ENCODE measurements at regions not wholly inside any gene's neighbourhood (a gene's known extent, or its start where the extent isn't known, plus 50 kb on each side); places are given as distances from the start of the nearest gene placed in this dataset.

GRCh38 chrX:150163956-150164726 lies 199.0 kb upstream of the MAMLD1 start:
- FAIRE-seq (no peak), DNase-seq (ENCODE audit: low spot score) (no peak)

- FAIRE-seq, result no peak
- DNase-seq (ENCODE audit: low spot score), result no peak
Observed at GRCh38 chrX:150164971-150165600, 198.0 kb upstream of the MAMLD1 start.

GRCh38 chrX:150165776-150166610 lies 197.1 kb upstream of the MAMLD1 start:
- no peak for FAIRE-seq
- DNase-seq (ENCODE audit: low spot score), result no peak

DNA sequence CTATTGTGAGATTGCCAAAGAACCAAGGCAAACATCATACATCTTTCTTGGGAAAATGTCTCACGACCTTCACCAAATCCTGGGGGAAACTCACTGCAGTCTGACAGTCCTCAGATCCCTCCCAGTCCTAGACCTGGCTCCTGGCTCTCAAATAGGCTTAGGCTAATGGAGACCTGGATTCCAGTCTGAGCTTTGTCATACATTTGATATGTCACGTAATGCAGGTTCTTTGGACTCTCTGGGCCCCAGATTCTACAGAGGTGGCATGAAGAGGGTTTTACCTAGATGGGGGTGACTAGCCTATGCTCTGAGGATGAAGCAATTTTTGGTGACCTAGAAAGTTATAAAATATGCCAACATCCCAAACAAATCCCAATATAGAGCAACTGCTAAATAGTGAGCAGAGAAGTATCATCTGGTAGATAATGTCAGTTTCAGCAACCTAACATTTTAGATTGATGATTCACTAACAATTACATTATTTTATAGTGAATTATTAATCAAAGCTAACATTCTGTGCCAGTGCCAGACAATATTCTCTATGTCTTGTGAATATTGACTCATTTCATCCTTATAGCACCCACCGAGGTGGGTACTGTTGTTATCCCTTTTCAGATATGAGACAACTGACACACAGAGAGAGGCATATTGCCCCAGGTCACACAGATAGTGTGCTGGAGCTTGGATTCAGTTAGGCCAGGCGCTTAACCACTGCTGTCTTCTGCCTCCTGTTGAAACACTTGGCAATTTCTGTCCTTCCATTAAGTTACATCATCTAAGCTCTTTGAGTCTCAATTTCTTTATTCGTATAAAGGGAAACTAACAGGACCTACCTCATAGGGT lies 195.4 kb upstream of the MAMLD1 start:
- FAIRE-seq, result no peak
- DNase-seq (ENCODE audit: low spot score), result no peak

GRCh38 chrX:150182161-150182560 lies 181.0 kb upstream of the MAMLD1 start:
- DNase-seq (ENCODE audit: low spot score) (no peak), FAIRE-seq (no peak)

DNA sequence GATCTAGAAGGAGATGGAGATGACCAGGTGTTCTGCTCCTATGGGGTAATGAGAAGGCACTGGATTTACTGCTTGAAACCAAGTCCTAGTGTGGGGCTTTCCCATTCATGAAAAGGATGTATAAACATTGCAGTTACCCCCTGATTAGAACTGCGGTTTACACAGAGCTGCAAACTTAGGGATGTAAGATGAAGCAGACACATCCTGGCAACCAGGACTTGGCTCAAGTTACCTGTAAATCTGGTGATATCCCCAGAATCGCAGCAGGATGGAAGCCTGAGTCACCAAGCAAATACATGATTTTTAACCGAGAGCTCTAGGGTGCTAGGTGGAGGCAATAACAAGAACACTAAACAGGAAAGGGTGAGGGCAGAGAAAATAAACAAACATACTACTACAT lies 178.6 kb upstream of the MAMLD1 start:
- DNase-seq (ENCODE audit: low spot score) (no peak), FAIRE-seq (no peak)

- FAIRE-seq (no peak), DNase-seq (ENCODE audit: low spot score) (no peak)
Observed at GRCh38 chrX:150185766-150186165, 177.4 kb upstream of the MAMLD1 start.

- DNase-seq (ENCODE audit: low spot score), result no peak
- no peak for FAIRE-seq
Observed at GRCh38 chrX:150192816-150193215, 170.3 kb upstream of the MAMLD1 start.

DNA sequence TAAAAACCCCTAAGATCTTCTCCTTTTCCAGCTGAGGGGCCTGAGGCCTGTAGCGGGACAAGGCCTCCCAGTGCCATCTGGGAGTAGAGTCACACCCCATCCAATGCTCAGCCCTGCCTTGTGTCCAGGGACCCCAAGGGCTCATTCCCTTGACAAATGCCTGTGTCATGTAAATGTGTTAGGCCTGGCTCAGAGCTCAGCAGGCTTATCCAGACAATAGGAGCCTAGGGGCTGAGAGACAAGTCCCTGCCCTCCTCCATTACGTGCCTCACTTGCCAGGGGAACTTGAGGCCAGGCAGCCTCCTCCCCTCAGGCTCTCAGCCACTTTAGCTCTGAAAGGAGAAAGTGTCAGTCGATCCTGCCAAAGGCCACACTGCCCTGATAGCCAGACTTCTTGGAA lies 166.8 kb upstream of the MAMLD1 start:
- no peak for FAIRE-seq

GRCh38 chrX:150197388-150197787 lies 165.7 kb upstream of the MAMLD1 start:
- DNase-seq (ENCODE audit: low spot score) (no peak), FAIRE-seq (no peak)

More for the DNA sequence above, 166.8 kb upstream of the MAMLD1 start:
- DNase-seq (ENCODE audit: low spot score), result no peak

DNA sequence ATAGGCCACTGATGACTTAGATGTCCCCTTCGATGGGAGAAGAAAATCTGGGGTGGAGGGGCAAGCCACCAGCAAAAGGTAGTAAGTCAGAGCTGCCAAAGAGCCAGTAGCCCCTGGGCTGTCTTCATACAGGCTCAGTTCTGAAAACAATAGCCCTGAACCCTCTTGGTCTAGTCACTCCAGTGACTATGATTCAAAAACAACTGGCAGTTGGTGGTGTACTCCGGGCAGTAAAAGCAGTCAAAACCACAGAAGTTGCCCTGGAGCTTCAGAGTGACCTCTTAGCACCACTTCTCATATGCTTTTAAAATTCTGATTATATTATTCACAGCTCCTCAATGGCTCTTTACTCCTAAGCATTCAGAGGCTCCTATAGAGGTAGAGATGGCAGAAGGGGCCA lies 164.3 kb upstream of the MAMLD1 start:
- FAIRE-seq (no peak), DNase-seq (ENCODE audit: low spot score) (no peak)

DNA sequence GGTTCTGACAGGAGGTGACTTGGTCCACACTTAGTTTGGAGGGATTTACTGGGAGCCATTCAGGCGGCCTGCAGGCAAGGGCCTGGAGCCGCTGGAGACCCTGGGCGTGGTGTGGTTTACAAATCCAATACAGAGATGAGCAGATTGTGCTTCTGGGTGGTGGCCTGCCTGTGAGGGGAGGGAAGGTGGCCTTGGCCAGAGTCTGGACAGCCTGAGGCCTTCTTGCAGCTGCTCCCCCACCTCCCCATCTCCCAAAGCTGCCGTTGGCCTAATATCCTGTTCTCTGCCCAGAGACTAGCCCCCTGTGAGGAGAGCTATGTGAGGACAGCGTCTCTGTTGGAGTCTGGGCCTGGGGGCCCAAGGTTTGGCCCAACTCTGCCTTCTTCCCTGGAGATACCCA lies 163.9 kb upstream of the MAMLD1 start:
- no peak for DNase-seq (ENCODE audit: low spot score)
- FAIRE-seq, result no peak

- DNase-seq (ENCODE audit: low spot score) (no peak), FAIRE-seq (no peak)
Observed at GRCh38 chrX:150199803-150200202, 163.3 kb upstream of the MAMLD1 start.

- DNase-seq (ENCODE audit: low spot score), result no peak
- FAIRE-seq, result no peak
Observed at GRCh38 chrX:150200361-150200760, 162.8 kb upstream of the MAMLD1 start.

- DNase-seq (ENCODE audit: low spot score) (peak; percentile 82), FAIRE-seq (no peak)
Observed at GRCh38 chrX:150200820-150201287, 162.3 kb upstream of the MAMLD1 start.

- DNase-seq (ENCODE audit: low spot score), result no peak
- FAIRE-seq, result no peak
Observed at GRCh38 chrX:150201391-150201790, 161.7 kb upstream of the MAMLD1 start.

GRCh38 chrX:150201841-150202240 lies 161.3 kb upstream of the MAMLD1 start:
- FAIRE-seq, result no peak

DNA sequence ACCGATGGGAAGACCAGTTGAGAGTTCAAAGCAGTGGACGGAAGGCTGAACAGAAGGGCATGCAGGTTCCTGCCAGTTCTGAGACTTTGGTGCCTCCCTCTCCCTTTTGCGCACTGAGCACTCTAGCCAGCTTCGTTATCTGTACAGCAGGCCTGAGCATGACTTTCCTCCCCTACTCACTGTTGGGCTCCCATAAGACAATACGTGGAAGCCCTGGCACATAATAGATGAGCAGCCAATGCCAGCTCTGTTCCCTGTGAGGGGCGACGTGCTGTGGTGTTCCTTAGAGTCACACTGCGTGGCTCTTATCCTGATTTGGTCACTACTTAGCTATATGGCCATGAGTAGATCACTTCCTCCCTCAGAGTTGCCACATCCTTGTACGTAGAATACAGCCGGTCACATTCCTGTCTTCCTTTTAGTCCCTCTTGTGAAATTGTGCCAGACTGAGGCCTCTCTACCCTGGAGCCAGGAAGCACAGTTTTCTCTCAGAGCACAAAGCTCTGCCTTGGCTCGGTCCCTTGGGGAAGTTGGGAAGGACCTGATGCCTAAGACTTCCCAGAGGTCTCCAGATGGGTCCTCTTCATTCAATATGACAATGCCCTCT lies 160.4 kb upstream of the MAMLD1 start:
- no peak for FAIRE-seq

More at GRCh38 chrX:150201841-150202240, 161.3 kb upstream of the MAMLD1 start:
- no peak for DNase-seq (ENCODE audit: low spot score)

GRCh38 chrX:150203248-150203645 lies 159.9 kb upstream of the MAMLD1 start:
- no peak for DNase-seq (ENCODE audit: low spot score)
- no peak for FAIRE-seq

More for the DNA sequence above, 160.4 kb upstream of the MAMLD1 start:
- no peak for DNase-seq (ENCODE audit: low spot score)

GRCh38 chrX:150205011-150205410 lies 158.1 kb upstream of the MAMLD1 start:
- FAIRE-seq (no peak), DNase-seq (ENCODE audit: low spot score) (no peak)

GRCh38 chrX:150207733-150208132 lies 155.4 kb upstream of the MAMLD1 start:
- FAIRE-seq (no peak), DNase-seq (ENCODE audit: low spot score) (no peak)
